ENCODE measurements at regions not wholly inside any gene's neighbourhood (a gene's known extent, or its start where the extent isn't known, plus 50 kb on each side); places are given as distances from the start of the nearest gene placed in this dataset.
A peak's percentile ranks its signal among the peaks of the same experiment; 100 is the strongest.

- DNase-seq, result no peak
Observed at GRCh38 chr22:49332691-49333090, 495.0 kb downstream of the BRD1 start.

- no peak for DNase-seq
Observed at GRCh38 chr22:49331878-49332277, 495.8 kb downstream of the BRD1 start.

GRCh38 chr22:49331223-49331815, 496.4 kb downstream of the BRD1 start:
- DNase-seq, result no peak

GRCh38 chr22:49330421-49331222, 497.1 kb downstream of the BRD1 start:
- DNase-seq, result no peak

- DNase-seq, result no peak
Observed at GRCh38 chr22:49329636-49330035, 498.0 kb downstream of the BRD1 start.

- no peak for DNase-seq
Observed at GRCh38 chr22:49328630-49329405, 498.9 kb downstream of the BRD1 start.

GRCh38 chr22:49328118-49328475, 499.6 kb downstream of the BRD1 start:
- DNase-seq, result no peak

GRCh38 chr22:49327411-49328117, 500.1 kb downstream of the BRD1 start:
- DNase-seq, result no peak

- no peak for DNase-seq
Observed at GRCh38 chr22:49326558-49326957, 501.1 kb downstream of the BRD1 start.

GRCh38 chr22:49325531-49326395, 501.9 kb downstream of the BRD1 start:
- no peak for DNase-seq

- DNase-seq, result no peak
Observed at GRCh38 chr22:49324527-49325491, 502.9 kb downstream of the BRD1 start.

GRCh38 chr22:49323751-49324415, 503.8 kb downstream of the BRD1 start:
- no peak for DNase-seq

- DNase-seq, result no peak
Observed at GRCh38 chr22:49322861-49323622, 504.6 kb downstream of the BRD1 start.

- DNase-seq, result no peak
Observed at GRCh38 chr22:49322231-49322630, 505.4 kb downstream of the BRD1 start.

- DNase-seq, result peak in 1 of 51 donors; percentile 11
Observed at GRCh38 chr22:49321477-49322055, 506.1 kb downstream of the BRD1 start.

- no peak for DNase-seq
Observed at GRCh38 chr22:49320714-49321476, 506.8 kb downstream of the BRD1 start.

- DNase-seq, result no peak
Observed at GRCh38 chr22:49317369-49317768, 510.3 kb downstream of the BRD1 start.

All from hypothalamus (tissue), 51 donors.